ENCODE measurements at regions not wholly inside any gene's neighbourhood (a gene's known extent, or its start where the extent isn't known, plus 50 kb on each side); places are given as distances from the start of the nearest gene placed in this dataset.

DNA sequence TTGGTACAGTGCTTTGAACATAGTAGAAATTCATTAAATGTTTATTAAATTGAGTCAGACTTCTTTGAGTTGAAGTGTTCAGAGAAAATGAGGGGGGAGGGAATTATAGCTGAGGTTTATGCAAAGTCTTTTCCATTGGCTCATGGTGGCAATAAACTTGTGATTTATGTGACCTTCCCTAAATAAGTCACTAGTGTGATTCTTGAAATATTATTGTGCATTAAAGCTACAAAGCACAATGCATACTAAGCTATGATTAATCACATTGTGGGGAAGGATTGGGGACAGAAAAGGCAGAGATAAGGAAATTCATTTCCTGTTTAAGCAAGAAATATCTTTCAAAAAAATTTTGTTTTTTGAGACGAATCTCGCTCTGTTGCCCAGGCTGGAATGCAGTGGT, 877.5 kb downstream of the TFAP2A start:
- TF ChIP-seq POLR2A (IDR thresholded peaks at IDR 0.05; ENCODE audit: low read depth, low read length) (no peak), CTCF (conservative IDR thresholded peaks at IDR 0.05; ENCODE audit: low read depth, low read length) (no peak), USF2 (IDR thresholded peaks at IDR 0.05; ENCODE audit: low read depth, low read length) (no peak), BHLHE40 (IDR thresholded peaks at IDR 0.05; ENCODE audit: low read depth, low read length) (no peak), CHD1 (IDR thresholded peaks at IDR 0.05; ENCODE audit: low read depth, low read length) (no peak), CEBPB (IDR thresholded peaks at IDR 0.05; ENCODE audit: low read depth, low read length) (no peak), MAZ (IDR thresholded peaks at IDR 0.05; ENCODE audit: borderline replicate concordance, low read depth, low read length) (no peak), RCOR1 (IDR thresholded peaks at IDR 0.05; ENCODE audit: insufficient replicate concordance, low read length) (no peak), FOS (IDR thresholded peaks at IDR 0.05; ENCODE audit: low read depth, low read length) (no peak), SMC3 (IDR thresholded peaks at IDR 0.05; ENCODE audit: low read depth, low read length) (no peak), MAFK (IDR thresholded peaks at IDR 0.05; ENCODE audit: low read depth, low read length) (no peak), RFX5 (IDR thresholded peaks at IDR 0.05; ENCODE audit: low read depth, low read length) (no peak), NFE2L2 (IDR thresholded peaks at IDR 0.05; ENCODE audit: low read depth, low read length) (no peak)
